Erythroblast (primary cell): ENCODE measurements at regions not wholly inside any gene's neighbourhood (a gene's known extent, or its start where the extent isn't known, plus 50 kb on each side); places are given as distances from the start of the nearest gene placed in this dataset.

Experiments
- GATA1 ChIP-seq: IDR thresholded peaks from 2 replicates; pipeline ENCODE4 v1.6.1; 2011; ENCODE audit warnings: low read depth, mild to moderate bottlenecking, control low read depth, low read length, moderate library complexity
- POLR2A ChIP-seq: IDR thresholded peaks from 2 replicates; pipeline ENCODE4 v1.6.1; 2011; ENCODE audit warnings: mild to moderate bottlenecking, low read length

GRCh38 chr2:66329081-66329605 lies 105.8 kb upstream of the MEIS1 start:
- no peak for TF ChIP-seq POLR2A
- TF ChIP-seq GATA1, result no peak
